GM21737 (cell line): ENCODE measurements at regions not wholly inside any gene's neighbourhood (a gene's known extent, or its start where the extent isn't known, plus 50 kb on each side); places are given as distances from the start of the nearest gene placed in this dataset.
"Not testable (repeated sequence)": the region's sequence is repeated elsewhere in the genome, so short reads cannot be mapped to it uniquely, and the experiment has no call there.

Experiments used
- ATAC-seq: cut with Tn5 transposase; IDR thresholded peaks from one replicate; pipeline ENCODE4 v1.9.1; 2021; ENCODE audit warnings: mild to moderate bottlenecking, moderate library complexity; ENCODE audit not compliant: unreplicated experiment

- no peak for ATAC-seq
These were observed 237.8 kb upstream of the LRIG3 start for GRCh38 chr12:59158066-59158465.

GRCh38 chr12:59155448-59155847 is 235.1 kb upstream of the LRIG3 start:
- ATAC-seq, result no peak

- no peak for ATAC-seq
These were observed 230.9 kb upstream of the LRIG3 start for GRCh38 chr12:59151243-59151642.

- peak; percentile 99 for ATAC-seq
These were observed 229.8 kb upstream of the LRIG3 start for GRCh38 chr12:59149995-59150642.

GRCh38 chr12:59147791-59148190 is 227.5 kb upstream of the LRIG3 start:
- no peak for ATAC-seq

GRCh38 chr12:59142183-59142790 is 222.0 kb upstream of the LRIG3 start:
- no peak for ATAC-seq

- no peak for ATAC-seq
These were observed 214.4 kb upstream of the LRIG3 start for GRCh38 chr12:59134750-59135149.

GRCh38 chr12:59131462-59131861 is 211.2 kb upstream of the LRIG3 start:
- no peak for ATAC-seq

GRCh38 chr12:59122784-59123183 is 202.5 kb upstream of the LRIG3 start:
- no peak for ATAC-seq

GRCh38 chr12:59121451-59121850 is 201.1 kb upstream of the LRIG3 start:
- ATAC-seq, result no peak

- no peak for ATAC-seq
These were observed 199.4 kb upstream of the LRIG3 start for GRCh38 chr12:59119676-59120075.

GRCh38 chr12:59118356-59118755 is 198.1 kb upstream of the LRIG3 start:
- no peak for ATAC-seq

- ATAC-seq, result no peak
These were observed 195.7 kb upstream of the LRIG3 start for GRCh38 chr12:59115995-59116394.

GRCh38 chr12:59115526-59115925 is 195.2 kb upstream of the LRIG3 start:
- no peak for ATAC-seq

GRCh38 chr12:59113831-59114615 is 193.7 kb upstream of the LRIG3 start:
- ATAC-seq, result peak; percentile 83

GRCh38 chr12:59111851-59112250 is 191.5 kb upstream of the LRIG3 start:
- no peak for ATAC-seq

- not testable (repeated sequence) for ATAC-seq
These were observed 188.2 kb upstream of the LRIG3 start for GRCh38 chr12:59108516-59108915.

- ATAC-seq, result no peak
These were observed 180.3 kb upstream of the LRIG3 start for GRCh38 chr12:59100585-59100984.

GRCh38 chr12:59097876-59098275 is 177.6 kb upstream of the LRIG3 start:
- no peak for ATAC-seq

- ATAC-seq, result no peak
These were observed 175.9 kb upstream of the LRIG3 start for GRCh38 chr12:59096246-59096645.

- no peak for ATAC-seq
These were observed 172.9 kb upstream of the LRIG3 start for GRCh38 chr12:59093073-59093772.
